HG02571 (cell line): ENCODE measurements at regions not wholly inside any gene's neighbourhood (a gene's known extent, or its start where the extent isn't known, plus 50 kb on each side); places are given as distances from the start of the nearest gene placed in this dataset.

Experiments
- ATAC-seq: cut with Tn5 transposase; IDR thresholded peaks from one replicate; pipeline ENCODE4 v1.9.1; 2021; ENCODE audit warnings: mild to moderate bottlenecking, moderate library complexity; ENCODE audit not compliant: unreplicated experiment

DNA sequence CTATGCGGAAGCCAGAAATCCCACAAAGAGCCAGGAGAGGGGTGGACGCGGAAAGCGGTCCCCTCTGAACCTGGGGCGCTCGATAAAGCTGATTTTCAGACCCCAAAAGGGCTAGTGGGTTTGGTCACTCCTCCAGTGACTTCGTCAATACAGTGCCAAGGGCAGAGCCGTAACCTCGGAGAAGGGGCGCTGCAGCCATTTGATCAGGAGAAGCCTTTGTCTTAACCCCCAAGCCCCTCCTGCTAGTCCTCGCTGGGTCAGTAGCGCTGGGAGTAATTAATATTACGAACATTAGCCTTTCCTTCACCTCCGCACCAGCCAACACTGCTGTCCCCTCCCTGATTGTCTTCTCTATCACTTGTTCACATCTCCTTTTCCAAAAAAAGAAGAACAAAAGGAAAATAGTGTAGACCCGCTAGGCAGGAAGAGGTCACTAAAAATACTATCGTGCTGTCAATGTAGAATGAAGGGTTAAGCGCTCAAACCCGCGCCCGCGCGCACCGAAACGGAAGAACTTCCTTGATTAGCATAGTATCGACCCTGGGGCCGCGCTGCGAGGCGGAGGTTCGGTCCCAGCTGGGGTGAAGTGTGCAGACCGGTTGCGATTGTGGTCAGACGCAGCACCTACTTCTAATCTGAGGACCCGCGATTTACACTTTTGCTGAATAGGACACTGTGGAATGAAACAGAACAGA is 63.2 kb upstream of the MAPRE2 start:
- peak; percentile 10 for ATAC-seq

DNA sequence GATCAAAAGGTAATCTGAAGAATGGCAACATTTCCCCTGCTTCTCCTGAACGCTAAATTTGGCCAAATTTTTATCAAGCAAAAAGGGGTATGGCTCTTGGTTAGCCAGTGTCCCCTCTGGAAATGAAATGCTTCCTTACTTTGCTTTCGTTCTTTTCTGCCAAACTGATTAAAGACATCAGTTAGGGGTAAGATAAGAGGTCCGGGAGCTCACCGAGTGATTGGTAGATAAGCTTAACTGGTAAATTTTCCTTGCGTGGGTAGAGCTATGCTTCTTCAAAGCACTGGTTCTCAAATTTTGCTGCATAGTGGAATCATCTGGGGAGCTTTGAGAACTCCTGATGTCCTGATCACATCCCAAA is 62.7 kb upstream of the MAPRE2 start:
- ATAC-seq, result no peak

DNA sequence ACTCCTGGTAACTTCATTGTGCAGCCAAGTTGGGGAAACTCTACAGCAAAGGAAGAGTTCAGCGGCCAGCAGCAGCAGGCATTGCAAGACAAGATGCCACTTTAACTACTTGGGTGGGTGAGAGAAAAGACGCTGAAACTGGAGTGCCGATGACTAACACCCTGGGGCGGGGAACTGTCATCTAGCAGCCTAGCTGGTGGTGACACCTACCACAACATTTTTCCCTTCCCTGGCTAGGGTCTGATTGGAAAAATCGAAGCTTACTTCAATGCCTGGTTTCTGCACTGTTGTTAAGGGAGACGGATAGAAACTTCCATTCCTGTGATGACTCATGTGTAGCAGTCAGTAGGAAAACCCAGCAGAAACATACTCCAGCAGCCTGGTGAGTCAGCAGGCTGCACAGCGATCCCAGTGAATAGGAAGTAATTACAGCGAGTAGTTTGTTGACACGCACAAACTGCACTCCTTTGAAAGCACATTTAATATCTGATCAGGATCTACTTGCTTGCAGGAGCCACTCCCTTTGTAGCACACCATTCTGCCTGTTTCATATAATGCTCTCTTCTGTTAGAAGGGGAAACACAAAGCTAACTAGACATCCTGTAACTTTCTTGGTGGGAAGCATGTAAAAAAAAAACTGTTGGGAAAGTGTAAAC is 62.1 kb upstream of the MAPRE2 start:
- ATAC-seq, result no peak

DNA sequence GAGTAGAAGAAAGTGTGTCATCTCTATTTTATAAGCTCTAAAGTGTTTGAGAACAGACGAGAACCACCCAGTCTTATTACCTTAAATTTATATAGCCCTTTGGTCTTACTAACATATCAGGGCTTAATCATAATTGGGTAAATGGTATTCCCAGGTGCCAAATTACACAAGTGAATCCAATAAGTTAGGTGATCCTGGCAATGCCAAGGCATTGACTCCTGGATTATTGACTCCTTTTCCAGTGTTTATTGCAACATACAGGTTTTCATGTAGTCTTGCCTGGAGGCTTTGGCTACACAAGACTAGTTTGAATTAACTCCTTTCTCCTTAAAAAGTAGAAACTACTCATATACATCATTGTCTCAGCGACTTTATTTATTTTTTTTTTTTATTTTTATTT is 59.7 kb upstream of the MAPRE2 start:
- no peak for ATAC-seq

DNA sequence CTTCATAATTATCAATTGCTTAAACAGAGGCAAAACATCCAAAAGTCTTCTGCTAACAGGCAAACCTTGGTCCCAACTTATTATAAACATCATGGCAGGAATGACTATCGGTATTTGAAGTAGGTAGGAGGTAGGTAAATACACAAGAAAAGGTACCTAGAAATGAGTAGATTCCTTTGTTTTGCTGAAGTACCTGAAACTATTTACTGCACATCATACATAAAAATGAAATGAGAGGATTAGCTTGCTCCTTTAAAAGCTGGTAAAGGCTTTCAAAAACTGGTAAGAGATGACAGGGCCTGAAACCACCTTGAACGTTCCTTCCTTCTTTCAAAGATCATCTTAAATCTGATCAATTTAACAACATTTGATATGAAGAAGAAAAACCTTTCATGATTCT is 55.2 kb upstream of the MAPRE2 start:
- ATAC-seq, result no peak

DNA sequence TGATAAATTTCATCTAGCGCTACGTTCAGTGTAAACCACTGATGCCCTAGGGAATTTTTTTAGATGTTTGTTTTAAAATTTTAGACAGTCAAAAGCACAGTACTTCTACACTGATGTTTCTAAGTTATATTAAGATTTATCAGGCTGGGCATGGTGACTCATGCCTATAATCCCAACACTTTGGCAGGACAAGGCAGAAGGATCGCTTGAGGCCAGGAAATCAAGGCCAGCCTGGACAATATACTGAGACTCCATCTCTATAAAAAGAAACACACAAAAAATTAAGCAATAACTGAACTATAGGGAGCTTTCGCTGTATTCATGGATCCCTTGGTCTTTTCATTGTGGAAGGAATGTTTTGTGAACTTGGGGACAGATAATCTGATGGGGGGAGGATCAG is 50.6 kb upstream of the MAPRE2 start:
- no peak for ATAC-seq

DNA sequence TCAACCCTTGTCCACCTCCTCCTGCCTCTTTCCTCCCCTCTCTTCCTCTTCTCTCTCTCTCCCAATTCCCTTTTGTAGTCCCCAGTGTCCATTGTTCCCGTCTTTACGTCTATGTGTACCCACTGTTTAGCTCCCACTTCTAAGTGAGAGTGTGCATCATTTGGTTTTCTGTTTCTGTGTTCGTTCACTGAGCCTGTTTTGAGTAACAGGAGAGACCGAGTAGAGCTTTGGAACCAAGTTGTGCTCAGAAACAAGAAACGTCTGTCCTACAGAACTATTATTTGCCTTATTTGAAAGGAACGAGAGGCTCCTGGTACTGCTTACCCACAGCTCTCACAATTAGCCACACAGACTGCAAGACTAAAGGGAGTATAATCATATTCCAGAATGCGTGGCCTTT is 50.1 kb upstream of the MAPRE2 start:
- no peak for ATAC-seq
